ENCODE measurements at regions not wholly inside any gene's neighbourhood (a gene's known extent, or its start where the extent isn't known, plus 50 kb on each side); places are given as distances from the start of the nearest gene placed in this dataset.

DNA sequence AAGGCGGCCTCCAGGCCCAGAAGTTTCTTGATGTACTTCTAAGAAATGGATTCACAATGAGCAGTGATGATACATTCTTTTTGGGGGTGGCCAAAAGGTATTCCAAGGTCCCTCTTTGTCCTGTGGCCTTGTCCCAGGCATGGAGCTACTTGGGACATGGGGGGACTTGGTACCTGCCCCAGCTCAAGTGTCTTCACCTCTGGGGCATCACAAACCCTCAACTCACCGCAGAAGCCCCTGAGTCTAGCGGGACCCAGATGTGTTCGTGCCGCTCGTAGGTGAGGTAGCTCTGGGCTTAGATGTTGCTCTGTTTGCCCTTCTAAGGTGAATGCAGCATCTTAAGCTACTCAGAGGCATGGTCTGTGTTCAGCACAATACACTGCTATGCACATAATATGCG, 338.0 kb upstream of the IRX4 start:
- no peaks in the 10 kb centered on the region for H3F3A ChIP-seq (ENCODE audit: insufficient read depth, low read length)
- no peaks in the 10 kb centered on the region for H3K36me3 ChIP-seq (ENCODE audit: insufficient read depth, low read length)
- no peak overlapping the region for H3K27ac ChIP-seq (ENCODE audit: low read depth, low read length, poor library complexity, severe bottlenecking)
- TF ChIP-seq EZH2 (IDR thresholded peaks at IDR 0.05; ENCODE audit: borderline replicate concordance, low read length), result no peak
- TF ChIP-seq, protein P1, sequence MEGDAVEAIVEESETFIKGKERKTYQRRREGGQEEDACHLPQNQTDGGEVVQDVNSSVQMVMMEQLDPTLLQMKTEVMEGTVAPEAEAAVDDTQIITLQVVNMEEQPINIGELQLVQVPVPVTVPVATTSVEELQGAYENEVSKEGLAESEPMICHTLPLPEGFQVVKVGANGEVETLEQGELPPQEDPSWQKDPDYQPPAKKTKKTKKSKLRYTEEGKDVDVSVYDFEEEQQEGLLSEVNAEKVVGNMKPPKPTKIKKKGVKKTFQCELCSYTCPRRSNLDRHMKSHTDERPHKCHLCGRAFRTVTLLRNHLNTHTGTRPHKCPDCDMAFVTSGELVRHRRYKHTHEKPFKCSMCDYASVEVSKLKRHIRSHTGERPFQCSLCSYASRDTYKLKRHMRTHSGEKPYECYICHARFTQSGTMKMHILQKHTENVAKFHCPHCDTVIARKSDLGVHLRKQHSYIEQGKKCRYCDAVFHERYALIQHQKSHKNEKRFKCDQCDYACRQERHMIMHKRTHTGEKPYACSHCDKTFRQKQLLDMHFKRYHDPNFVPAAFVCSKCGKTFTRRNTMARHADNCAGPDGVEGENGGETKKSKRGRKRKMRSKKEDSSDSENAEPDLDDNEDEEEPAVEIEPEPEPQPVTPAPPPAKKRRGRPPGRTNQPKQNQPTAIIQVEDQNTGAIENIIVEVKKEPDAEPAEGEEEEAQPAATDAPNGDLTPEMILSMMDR (IDR thresholded peaks at IDR 0.05; ENCODE audit: low read length), result no peak
- H3K4me1 ChIP-seq (ENCODE audit: insufficient read depth, low read length, severe bottlenecking), result no peaks in the 10 kb centered on the region
- no peaks in the 10 kb centered on the region for H3K79me2 ChIP-seq (ENCODE audit: insufficient read depth, low read length)
- no peak overlapping the region for H3K4me2 ChIP-seq (ENCODE audit: low read length)
- no peak overlapping the region for H3K9ac ChIP-seq (ENCODE audit: low read length)
- H3K9me2 ChIP-seq (ENCODE audit: low read depth, low read length), result no peaks in the 10 kb centered on the region
- no peaks in the 10 kb centered on the region for H3K27me3 ChIP-seq (ENCODE audit: insufficient read depth, low read length)
- H3K4me3 ChIP-seq (ENCODE audit: low read depth, low read length, poor library complexity, severe bottlenecking), result no peak overlapping the region
- H3K9me3 ChIP-seq (ENCODE audit: low read length), result no peaks in the 10 kb centered on the region
- no peaks in the 10 kb centered on the region for H4K20me1 ChIP-seq (ENCODE audit: insufficient read depth, low read length)
- no peak overlapping the region for H2AFZ ChIP-seq (ENCODE audit: low read length)

DNA sequence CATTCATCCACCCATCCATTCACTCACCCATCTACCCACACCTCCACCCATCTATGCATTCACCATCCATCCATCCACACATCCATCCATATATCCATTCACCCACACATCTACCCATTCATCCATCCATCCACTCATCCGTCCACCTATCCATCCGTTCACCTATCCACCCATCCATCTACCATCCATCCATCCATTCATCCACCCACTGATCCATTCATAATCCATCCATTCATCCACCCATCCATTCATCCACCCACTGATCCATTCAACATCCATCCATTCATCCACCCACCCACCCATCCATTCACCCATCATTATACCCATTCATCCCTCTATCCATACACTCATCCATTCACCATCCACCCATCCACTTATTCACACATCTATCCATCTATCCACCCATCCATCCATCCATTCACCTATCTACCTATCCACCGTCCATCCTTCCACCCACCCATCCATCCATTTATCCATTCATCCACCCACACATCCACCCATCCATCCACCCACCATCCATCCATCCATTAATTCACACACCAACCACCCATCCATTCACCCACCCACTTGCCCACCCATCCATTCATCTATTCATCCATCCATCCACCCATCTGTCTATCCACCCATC, 336.5 kb upstream of the IRX4 start:
- no peak overlapping the region for H3K4me3 ChIP-seq (ENCODE audit: low read depth, low read length, poor library complexity, severe bottlenecking)
- TF ChIP-seq, protein P1 (IDR thresholded peaks at IDR 0.05; ENCODE audit: low read length), result no peak
- no peak for TF ChIP-seq EZH2 (IDR thresholded peaks at IDR 0.05; ENCODE audit: borderline replicate concordance, low read length)
- H2AFZ ChIP-seq (ENCODE audit: low read length), result no peak overlapping the region
- H3K4me2 ChIP-seq (ENCODE audit: low read length), result no peak overlapping the region
- no peaks in the 10 kb centered on the region for H3K4me1 ChIP-seq (ENCODE audit: insufficient read depth, low read length, severe bottlenecking)
- H3K9ac ChIP-seq (ENCODE audit: low read length), result no peak overlapping the region
- no peaks in the 10 kb centered on the region for H3K27me3 ChIP-seq (ENCODE audit: insufficient read depth, low read length)
- no peaks in the 10 kb centered on the region for H3K36me3 ChIP-seq (ENCODE audit: insufficient read depth, low read length)
- no peak overlapping the region for H3K27ac ChIP-seq (ENCODE audit: low read depth, low read length, poor library complexity, severe bottlenecking)
- H4K20me1 ChIP-seq (ENCODE audit: insufficient read depth, low read length), result no peaks in the 10 kb centered on the region
- H3K9me3 ChIP-seq (ENCODE audit: low read length), result no peaks in the 10 kb centered on the region
- no peaks in the 10 kb centered on the region for H3K79me2 ChIP-seq (ENCODE audit: insufficient read depth, low read length)
- H3F3A ChIP-seq (ENCODE audit: insufficient read depth, low read length), result no peaks in the 10 kb centered on the region
- no peaks in the 10 kb centered on the region for H3K9me2 ChIP-seq (ENCODE audit: low read depth, low read length)

DNA sequence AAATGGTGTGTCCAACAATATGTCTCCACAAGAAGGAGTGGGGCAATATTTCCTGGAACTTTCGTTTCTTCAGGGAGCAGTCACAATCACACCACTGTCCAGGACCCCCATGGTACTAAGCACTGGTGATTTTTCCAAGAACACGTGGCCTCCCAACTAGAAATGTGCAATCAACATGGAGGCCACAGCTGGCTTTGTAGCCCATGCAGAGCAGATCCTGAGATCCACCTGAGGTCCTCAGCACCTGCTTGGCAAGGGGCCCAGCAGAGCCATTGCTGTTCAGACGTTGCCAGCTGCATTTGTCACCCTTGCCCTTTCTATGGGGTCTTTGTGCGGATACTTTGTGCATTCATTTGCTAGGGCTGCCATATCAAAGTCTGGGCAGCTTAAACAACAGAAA, 334.5 kb upstream of the IRX4 start:
- Histone ChIP-seq H3K79me2 (ENCODE audit: insufficient read depth, low read length) (no peaks in the 10 kb centered on the region), H3K9me3 (ENCODE audit: low read length) (no peaks in the 10 kb centered on the region), H3K9me2 (ENCODE audit: low read depth, low read length) (no peaks in the 10 kb centered on the region), H3K4me2 (ENCODE audit: low read length) (no peak overlapping the region), H4K20me1 (ENCODE audit: insufficient read depth, low read length) (no peaks in the 10 kb centered on the region), H2AFZ (ENCODE audit: low read length) (no peak overlapping the region), H3K36me3 (ENCODE audit: insufficient read depth, low read length) (no peaks in the 10 kb centered on the region), H3K4me3 (ENCODE audit: low read depth, low read length, poor library complexity, severe bottlenecking) (no peak overlapping the region), H3K27me3 (ENCODE audit: insufficient read depth, low read length) (no peaks in the 10 kb centered on the region), H3K27ac (ENCODE audit: low read depth, low read length, poor library complexity, severe bottlenecking) (no peak overlapping the region), H3K4me1 (ENCODE audit: insufficient read depth, low read length, severe bottlenecking) (no peaks in the 10 kb centered on the region), H3F3A (ENCODE audit: insufficient read depth, low read length) (no peaks in the 10 kb centered on the region), H3K9ac (ENCODE audit: low read length) (no peak overlapping the region)
- TF ChIP-seq, protein P1 (IDR thresholded peaks at IDR 0.05; ENCODE audit: low read length), result no peak
- TF ChIP-seq EZH2 (IDR thresholded peaks at IDR 0.05; ENCODE audit: borderline replicate concordance, low read length), result no peak

Data from OCI-LY1 (cell line).